ENCODE measurements at regions not wholly inside any gene's neighbourhood (a gene's known extent, or its start where the extent isn't known, plus 50 kb on each side); places are given as distances from the start of the nearest gene placed in this dataset.
A peak's percentile ranks its signal among the peaks of the same experiment; 100 is the strongest.

DNA sequence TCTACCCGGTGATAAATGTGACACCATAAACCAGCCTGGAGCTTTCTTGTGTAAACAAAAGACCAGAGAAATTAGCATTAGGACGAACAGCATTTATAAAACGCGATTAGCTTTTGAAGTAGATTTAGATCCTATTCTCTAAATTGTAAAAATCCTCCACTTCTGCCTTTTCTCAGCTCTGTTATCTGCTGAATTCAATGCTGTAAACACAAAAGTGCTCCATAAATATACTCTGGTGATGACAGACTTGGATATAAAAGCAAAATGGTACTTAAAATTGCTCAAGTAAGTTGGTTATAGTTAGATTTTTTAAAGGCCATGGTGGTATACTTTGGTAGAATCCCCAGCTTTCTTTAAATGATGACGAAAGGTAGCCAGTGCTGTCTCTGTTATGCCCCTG, 114.6 kb upstream of the RMST start:
- DNase-seq, result no peak

DNA sequence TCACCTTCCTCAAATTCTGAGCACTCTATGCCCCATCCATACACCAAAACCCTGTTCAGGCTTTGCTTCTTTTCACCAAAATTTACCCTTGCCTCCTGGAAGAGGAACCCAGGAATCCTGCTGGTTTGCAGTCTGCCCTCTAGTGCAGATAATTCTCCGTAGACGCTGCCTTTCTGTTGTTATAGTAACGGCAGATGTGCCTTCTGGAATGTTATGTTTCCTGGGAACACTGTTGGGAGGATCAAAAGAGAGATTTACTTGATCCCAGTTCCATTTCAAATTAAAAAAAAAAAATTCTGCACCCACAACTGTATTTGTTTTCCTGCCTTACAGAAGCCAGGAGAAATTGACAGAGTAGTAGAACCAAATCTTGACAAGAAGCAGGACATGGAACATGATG, 104.2 kb upstream of the RMST start:
- DNase-seq, result no peak

DNA sequence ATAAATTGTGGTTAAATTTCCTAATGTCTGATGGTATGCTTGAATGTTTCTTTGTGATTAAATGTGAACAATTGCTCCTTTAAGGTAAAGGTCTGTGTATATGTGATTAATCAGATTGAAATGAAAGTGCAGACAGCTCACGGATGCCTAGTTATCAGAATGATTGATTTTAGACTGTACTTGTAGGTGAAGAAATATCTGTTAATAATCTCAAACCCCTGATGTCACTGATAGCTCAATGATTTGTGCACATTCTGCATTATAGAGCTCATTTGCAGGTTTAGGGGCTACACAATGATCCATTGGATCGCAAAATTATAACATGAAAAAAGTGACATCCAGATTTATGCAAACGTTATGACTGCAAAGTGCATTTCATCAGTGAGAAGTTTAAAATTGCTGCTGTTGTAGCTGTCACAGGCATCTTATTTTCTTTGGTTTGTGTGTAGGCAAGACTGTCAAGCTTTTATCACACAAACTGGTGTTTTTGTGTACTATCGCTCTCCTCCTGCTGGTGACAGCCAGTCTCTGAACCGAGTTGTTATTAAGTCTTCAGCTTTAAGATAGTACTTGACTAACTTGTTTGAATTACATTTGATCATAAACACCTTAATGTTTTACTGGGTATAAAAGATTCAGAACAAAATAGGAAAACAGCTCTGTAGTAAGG, 103.4 kb upstream of the RMST start:
- DNase-seq, result no peak

GRCh38 chr12:97363693-97364092, 98.9 kb upstream of the RMST start:
- DNase-seq, result no peak

- no peak for DNase-seq
Measured at GRCh38 chr12:97368462-97369163, 94.0 kb upstream of the RMST start.

DNA sequence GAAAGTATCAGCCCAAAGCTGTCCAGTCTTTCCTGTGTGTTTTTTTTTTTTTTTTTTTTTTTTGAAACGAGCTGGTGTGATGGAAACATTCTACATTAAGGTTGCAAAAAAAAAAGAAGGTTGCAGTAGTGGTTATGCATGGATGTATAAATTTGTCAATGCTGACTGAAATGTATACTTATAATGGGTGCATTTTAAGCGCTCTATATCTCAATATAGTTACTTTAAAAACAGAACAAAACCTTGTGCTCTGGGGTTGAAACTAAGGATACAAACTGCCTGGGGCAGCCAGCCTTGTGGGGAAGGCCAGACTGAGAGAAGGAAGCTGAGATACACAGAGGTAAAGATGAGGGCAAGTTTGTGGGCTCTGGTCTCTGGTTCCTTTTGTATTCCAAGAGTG, 87.3 kb upstream of the RMST start:
- DNase-seq, result no peak

DNA sequence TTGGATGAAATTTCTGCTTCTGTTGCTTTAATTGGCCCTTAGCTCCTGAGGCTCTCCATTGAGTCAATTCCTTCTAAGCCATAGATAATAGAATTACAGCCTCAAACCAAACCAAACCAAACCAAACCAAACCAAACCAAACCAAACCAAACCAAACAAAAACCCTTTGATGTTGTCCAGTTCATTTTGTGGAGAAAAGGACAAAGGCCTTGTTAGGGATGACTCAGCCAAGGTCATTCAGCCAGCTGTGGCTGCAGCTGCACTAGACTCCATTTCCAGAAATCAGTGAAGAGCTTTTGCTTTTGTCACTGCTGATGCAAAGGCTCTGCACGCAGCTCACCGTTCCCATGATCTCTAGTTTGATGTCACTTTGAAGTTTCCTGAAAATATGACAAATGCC, 82.2 kb upstream of the RMST start:
- DNase-seq, result no peak

DNA sequence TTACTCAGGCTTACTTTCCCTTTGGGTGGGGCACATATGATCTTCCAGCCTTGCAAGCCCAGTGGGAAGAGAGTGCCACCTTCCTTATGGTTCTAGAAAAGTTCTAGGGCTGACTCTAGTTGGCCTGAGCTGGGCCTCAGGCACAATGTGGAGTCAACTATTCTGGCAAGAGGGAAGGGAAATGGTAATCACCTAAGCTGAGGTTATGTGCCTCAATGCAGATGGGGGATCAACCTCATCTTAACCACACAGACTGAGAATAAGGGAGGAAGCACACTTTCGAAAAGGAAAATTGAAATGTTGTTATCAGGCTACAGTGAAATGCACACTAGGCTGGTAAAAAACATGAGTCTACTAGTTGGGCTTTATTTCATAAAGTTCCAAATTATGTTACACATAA, 77.5 kb upstream of the RMST start:
- DNase-seq, result no peak

DNA sequence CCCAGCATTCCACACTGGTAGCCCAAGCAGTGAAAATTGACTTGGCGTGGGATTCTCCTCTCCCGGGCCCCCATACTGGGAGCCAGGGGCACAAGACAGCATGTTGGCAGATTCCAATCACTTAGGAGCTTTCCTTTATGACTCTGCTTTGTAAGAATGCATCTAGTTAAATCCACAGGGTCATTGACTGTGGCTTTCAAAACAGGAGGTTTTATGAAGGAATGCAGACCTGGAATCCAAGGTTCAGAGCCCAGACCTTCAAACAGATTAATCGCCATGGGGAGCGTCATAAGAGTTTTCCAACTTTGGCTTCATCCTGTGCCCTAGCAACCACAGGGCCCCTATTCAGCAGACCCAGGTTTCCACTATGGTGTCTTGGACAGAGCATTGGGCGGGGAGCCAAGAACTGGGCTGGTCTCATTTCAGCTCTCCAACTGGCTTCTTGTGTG, 76.4 kb upstream of the RMST start:
- no peak for DNase-seq

GRCh38 chr12:97387844-97388243, 74.8 kb upstream of the RMST start:
- DNase-seq, result no peak

DNA sequence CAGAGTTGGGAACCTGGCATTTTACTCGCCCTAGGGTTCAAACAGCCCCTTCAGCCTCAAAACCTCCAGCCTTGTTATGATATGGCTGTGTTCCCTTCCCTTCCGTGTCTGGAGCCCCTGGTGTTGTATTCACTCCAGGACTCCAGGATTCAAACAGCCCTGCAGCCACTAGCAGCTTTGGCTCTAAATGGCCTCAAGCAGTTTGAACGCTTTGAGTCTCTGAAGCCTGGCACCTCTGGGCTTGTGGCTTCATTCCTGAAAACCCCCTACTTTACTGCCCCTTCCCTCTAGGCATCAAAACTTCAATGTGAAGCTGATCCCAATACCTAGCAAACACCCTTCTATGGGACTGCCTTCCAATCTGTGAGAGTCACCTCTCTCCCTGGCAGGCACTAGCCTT, 67.9 kb upstream of the RMST start:
- DNase-seq, result no peak

- no peak for DNase-seq
Measured at GRCh38 chr12:97397008-97397407, 65.6 kb upstream of the RMST start.

- DNase-seq, result no peak
Measured at GRCh38 chr12:97398704-97399103, 63.9 kb upstream of the RMST start.

DNA sequence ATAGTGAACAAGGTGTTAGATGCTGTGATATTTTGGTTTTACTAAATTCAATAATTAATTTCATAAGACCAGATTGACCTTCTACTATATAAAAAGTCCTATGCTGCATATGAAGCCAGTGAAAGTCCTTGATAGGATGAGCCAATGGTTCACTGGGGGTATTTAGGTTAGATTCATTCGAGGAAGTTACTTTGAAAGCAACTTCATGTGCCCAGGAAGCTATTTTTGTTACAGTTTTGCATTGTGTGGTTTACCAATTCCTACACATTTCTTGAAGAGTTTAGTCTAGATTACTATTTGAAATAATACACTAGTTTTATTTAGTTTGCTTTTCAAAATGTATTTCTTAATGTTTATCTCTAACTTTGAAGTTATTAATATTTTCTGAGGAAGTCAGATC, 58.5 kb upstream of the RMST start:
- no peak for DNase-seq

- peak; percentile 21 for DNase-seq
Measured at GRCh38 chr12:97404543-97404942, 58.1 kb upstream of the RMST start.

DNA sequence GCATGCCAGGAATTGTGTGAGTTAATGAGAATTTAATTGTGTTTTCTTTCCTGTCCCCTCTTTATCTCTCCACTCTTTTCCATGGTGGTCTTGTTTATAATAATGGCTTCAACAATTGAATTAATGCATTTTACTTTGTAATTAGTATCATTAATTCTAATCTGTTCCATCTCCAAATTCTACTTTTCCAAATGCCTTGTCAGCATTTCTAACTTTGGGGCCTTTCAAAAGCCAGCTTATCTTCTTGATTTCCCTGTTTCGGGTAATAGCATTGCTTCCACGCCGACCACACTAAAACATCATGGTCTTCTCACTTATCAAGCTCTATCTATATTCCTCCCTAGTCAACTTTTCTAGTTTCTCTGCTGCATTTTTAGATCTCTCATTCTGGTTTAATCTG, 54.2 kb upstream of the RMST start:
- DNase-seq, result no peak

- DNase-seq, result no peak
Measured at GRCh38 chr12:97411341-97411740, 51.3 kb upstream of the RMST start.

Data from NCI-H2227 treated with DMSO at 0.1 percent for 48 hours (cell line).